Stimulated activated CD4-positive, alpha-beta T cell treated with anti-CD3 and anti-CD28 coated beads, Interleukin-4, amount 100 ng/mL, for 48 hours (primary cell): ENCODE measurements at regions not wholly inside any gene's neighbourhood (a gene's known extent, or its start where the extent isn't known, plus 50 kb on each side); places are given as distances from the start of the nearest gene placed in this dataset.

ENCODE experiments used
- DNase-seq, 2 donors: peaks; one replicate each; pipeline ENCODE4 v3.0.0-alpha.2; 2020; ENCODE audit warnings: low read depth in 2 of 2

GRCh38 chr15:47363653-47364052, 353.7 kb upstream of the SEMA6D start:
- DNase-seq, result no peak

GRCh38 chr15:47364230-47365141, 352.8 kb upstream of the SEMA6D start:
- no peak for DNase-seq

GRCh38 chr15:47366884-47367283, 350.4 kb upstream of the SEMA6D start:
- DNase-seq, result no peak

GRCh38 chr15:47367726-47368390, 349.4 kb upstream of the SEMA6D start:
- no peak for DNase-seq

GRCh38 chr15:47371939-47372338, 345.4 kb upstream of the SEMA6D start:
- DNase-seq, result no peak

- no peak for DNase-seq
Measured at GRCh38 chr15:47374222-47374621, 343.1 kb upstream of the SEMA6D start.

GRCh38 chr15:47376190-47376589, 341.1 kb upstream of the SEMA6D start:
- DNase-seq, result no peak

- DNase-seq, result no peak
Measured at GRCh38 chr15:47377465-47377864, 339.8 kb upstream of the SEMA6D start.

- DNase-seq, result no peak
Measured at GRCh38 chr15:47378527-47378926, 338.8 kb upstream of the SEMA6D start.

GRCh38 chr15:47383102-47383501, 334.2 kb upstream of the SEMA6D start:
- no peak for DNase-seq

- no peak for DNase-seq
Measured at GRCh38 chr15:47383801-47384200, 333.5 kb upstream of the SEMA6D start.

- DNase-seq, result no peak
Measured at GRCh38 chr15:47384341-47384740, 333.0 kb upstream of the SEMA6D start.

- DNase-seq, result no peak
Measured at GRCh38 chr15:47384776-47385175, 332.5 kb upstream of the SEMA6D start.

- no peak for DNase-seq
Measured at GRCh38 chr15:47386459-47386858, 330.8 kb upstream of the SEMA6D start.

- DNase-seq, result no peak
Measured at GRCh38 chr15:47388299-47388698, 329.0 kb upstream of the SEMA6D start.

- no peak for DNase-seq
Measured at GRCh38 chr15:47390208-47390765, 327.0 kb upstream of the SEMA6D start.

- no peak for DNase-seq
Measured at GRCh38 chr15:47394286-47394809, 323.0 kb upstream of the SEMA6D start.

GRCh38 chr15:47395076-47395475, 322.2 kb upstream of the SEMA6D start:
- DNase-seq, result no peak

GRCh38 chr15:47397655-47398054, 319.6 kb upstream of the SEMA6D start:
- no peak for DNase-seq

GRCh38 chr15:47398132-47398531, 319.2 kb upstream of the SEMA6D start:
- no peak for DNase-seq

GRCh38 chr15:47398594-47398993, 318.7 kb upstream of the SEMA6D start:
- no peak for DNase-seq

- no peak for DNase-seq
Measured at GRCh38 chr15:47399100-47399499, 318.2 kb upstream of the SEMA6D start.

- no peak for DNase-seq
Measured at GRCh38 chr15:47400603-47401002, 316.7 kb upstream of the SEMA6D start.
